DND-41 (cell line): ENCODE measurements at regions not wholly inside any gene's neighbourhood (a gene's known extent, or its start where the extent isn't known, plus 50 kb on each side); places are given as distances from the start of the nearest gene placed in this dataset.

Experiments used
- EZH2 ChIP-seq: IDR thresholded peaks from 3 replicates; pipeline ENCODE4 v1.6.1; 2012; ENCODE audit warnings: borderline replicate concordance, low read depth, mild to moderate bottlenecking, moderate library complexity, low read length, inconsistent platforms; ENCODE audit not compliant: severe bottlenecking
- TF ChIP-seq, protein P1 (sequence below): IDR thresholded peaks from 2 replicates; pipeline ENCODE4 v1.5.1; 2012; ENCODE audit warnings: borderline replicate concordance, low read length, moderate library complexity, mild to moderate bottlenecking; ENCODE audit not compliant: poor library complexity, severe bottlenecking; ENCODE audit errors: extremely low read depth

- TF ChIP-seq EZH2: no peak
- TF ChIP-seq, protein P1, sequence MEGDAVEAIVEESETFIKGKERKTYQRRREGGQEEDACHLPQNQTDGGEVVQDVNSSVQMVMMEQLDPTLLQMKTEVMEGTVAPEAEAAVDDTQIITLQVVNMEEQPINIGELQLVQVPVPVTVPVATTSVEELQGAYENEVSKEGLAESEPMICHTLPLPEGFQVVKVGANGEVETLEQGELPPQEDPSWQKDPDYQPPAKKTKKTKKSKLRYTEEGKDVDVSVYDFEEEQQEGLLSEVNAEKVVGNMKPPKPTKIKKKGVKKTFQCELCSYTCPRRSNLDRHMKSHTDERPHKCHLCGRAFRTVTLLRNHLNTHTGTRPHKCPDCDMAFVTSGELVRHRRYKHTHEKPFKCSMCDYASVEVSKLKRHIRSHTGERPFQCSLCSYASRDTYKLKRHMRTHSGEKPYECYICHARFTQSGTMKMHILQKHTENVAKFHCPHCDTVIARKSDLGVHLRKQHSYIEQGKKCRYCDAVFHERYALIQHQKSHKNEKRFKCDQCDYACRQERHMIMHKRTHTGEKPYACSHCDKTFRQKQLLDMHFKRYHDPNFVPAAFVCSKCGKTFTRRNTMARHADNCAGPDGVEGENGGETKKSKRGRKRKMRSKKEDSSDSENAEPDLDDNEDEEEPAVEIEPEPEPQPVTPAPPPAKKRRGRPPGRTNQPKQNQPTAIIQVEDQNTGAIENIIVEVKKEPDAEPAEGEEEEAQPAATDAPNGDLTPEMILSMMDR: no peak
Measured at GRCh38 chr6:69449887-69450286, 346.9 kb downstream of the LMBRD1 start.
